PC-9 (cell line): ENCODE measurements at regions not wholly inside any gene's neighbourhood (a gene's known extent, or its start where the extent isn't known, plus 50 kb on each side); places are given as distances from the start of the nearest gene placed in this dataset.

Source experiments
- CTCF ChIP-seq: fragments of 200-600 bp; sonication (generic); conservative IDR thresholded peaks from 2 replicates; pipeline ENCODE4 v1.6.1; 2017; ENCODE audit warnings: mixed run types, antibody characterized with exemption, mild to moderate bottlenecking, moderate library complexity
- EZH2 ChIP-seq: fragments of 200-600 bp; sonication (generic); IDR thresholded peaks from 2 replicates; pipeline ENCODE4 v1.8.0; 2017; ENCODE audit warnings: antibody characterized with exemption, low read depth

- TF ChIP-seq CTCF (no peak), EZH2 (no peak)
Measured at GRCh38 chr16:16797239-16797638, 418.3 kb downstream of the NPIPA7 start.
